RWPE2 (cell line): ENCODE measurements at regions not wholly inside any gene's neighbourhood (a gene's known extent, or its start where the extent isn't known, plus 50 kb on each side); places are given as distances from the start of the nearest gene placed in this dataset.

ENCODE experiments used
- ATAC-seq: fragments of 200-7000 bp; cut with Tn5 transposase; 3 replicates; pipeline ENCODE4 v1.9.1; 2021; ENCODE audit warnings: low read depth
- DNase-seq: peaks from one replicate; pipeline ENCODE4 v3.0.0-alpha.2; 2020; ENCODE audit warnings: low spot score
- H3K27ac ChIP-seq: fragments of 450-650 bp; 2 replicates; pipeline ENCODE4 v1.5.1; 2017; ENCODE audit warnings: mild to moderate bottlenecking; ENCODE audit not compliant: poor library complexity, severe bottlenecking
- H3K27me3 ChIP-seq: fragments of 250-450 bp; sonication (Bioruptor Pico); 2 replicates; pipeline ENCODE4 v1.5.1; 2021; ENCODE audit warnings: mild to moderate bottlenecking, moderate library complexity; ENCODE audit not compliant: insufficient read depth, poor library complexity, severe bottlenecking
- H3K36me3 ChIP-seq: fragments of 250-450 bp; sonication (Bioruptor Pico); 2 replicates; pipeline ENCODE4 v1.5.1; 2020; ENCODE audit warnings: low read depth, mild to moderate bottlenecking, moderate library complexity
- H3K4me1 ChIP-seq: fragments of 250-450 bp; sonication (Bioruptor Pico); 2 replicates; pipeline ENCODE4 v1.5.1; 2021; ENCODE audit warnings: mild to moderate bottlenecking, moderate library complexity; ENCODE audit not compliant: insufficient read depth, poor library complexity, severe bottlenecking
- H3K4me3 ChIP-seq: fragments of 250-450 bp; sonication (Bioruptor Pico); 2 replicates; pipeline ENCODE4 v1.5.1; 2021; ENCODE audit warnings: mild to moderate bottlenecking, moderate library complexity; ENCODE audit not compliant: severe bottlenecking
- H3K9me3 ChIP-seq: fragments of 250-450 bp; sonication (Bioruptor Pico); 2 replicates; pipeline ENCODE4 v1.5.1; 2021; ENCODE audit warnings: mild to moderate bottlenecking, moderate library complexity; ENCODE audit not compliant: severe bottlenecking
- TF ChIP-seq, protein P1 (sequence below): fragments of 450-650 bp; IDR thresholded peaks from one replicate; pipeline ENCODE4 v1.5.1; 2017; ENCODE audit warnings: mild to moderate bottlenecking, moderate library complexity; ENCODE audit not compliant: poor library complexity, severe bottlenecking

DNA sequence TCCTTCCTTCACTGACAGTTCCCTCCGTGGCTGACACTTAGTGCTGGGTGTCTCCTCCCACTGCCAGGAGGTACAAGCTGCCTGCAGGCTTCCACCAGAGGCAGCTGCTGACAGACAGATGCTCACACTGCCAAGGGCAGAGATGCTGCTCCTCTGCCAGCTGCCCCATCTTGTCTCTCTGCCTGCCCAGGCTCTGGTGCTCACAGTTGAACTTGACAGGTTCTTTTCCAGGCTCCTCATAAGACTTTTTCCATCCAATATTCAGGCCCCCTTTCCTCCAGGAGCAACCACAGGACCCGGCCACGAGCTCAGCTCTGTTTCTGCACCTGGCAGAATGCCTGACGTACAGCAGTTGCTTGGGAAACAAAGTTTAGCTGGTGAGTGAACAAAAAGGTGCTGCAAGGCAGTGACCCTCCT lies 79.8 kb downstream of the PSMB1 start:
- H3K9me3 ChIP-seq = no peaks in the 10 kb centered on the region
- H3K27me3 ChIP-seq = no peaks in the 10 kb centered on the region
- TF ChIP-seq, protein P1, sequence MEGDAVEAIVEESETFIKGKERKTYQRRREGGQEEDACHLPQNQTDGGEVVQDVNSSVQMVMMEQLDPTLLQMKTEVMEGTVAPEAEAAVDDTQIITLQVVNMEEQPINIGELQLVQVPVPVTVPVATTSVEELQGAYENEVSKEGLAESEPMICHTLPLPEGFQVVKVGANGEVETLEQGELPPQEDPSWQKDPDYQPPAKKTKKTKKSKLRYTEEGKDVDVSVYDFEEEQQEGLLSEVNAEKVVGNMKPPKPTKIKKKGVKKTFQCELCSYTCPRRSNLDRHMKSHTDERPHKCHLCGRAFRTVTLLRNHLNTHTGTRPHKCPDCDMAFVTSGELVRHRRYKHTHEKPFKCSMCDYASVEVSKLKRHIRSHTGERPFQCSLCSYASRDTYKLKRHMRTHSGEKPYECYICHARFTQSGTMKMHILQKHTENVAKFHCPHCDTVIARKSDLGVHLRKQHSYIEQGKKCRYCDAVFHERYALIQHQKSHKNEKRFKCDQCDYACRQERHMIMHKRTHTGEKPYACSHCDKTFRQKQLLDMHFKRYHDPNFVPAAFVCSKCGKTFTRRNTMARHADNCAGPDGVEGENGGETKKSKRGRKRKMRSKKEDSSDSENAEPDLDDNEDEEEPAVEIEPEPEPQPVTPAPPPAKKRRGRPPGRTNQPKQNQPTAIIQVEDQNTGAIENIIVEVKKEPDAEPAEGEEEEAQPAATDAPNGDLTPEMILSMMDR = no peak
- H3K4me1 ChIP-seq = no peaks in the 10 kb centered on the region
- H3K4me3 ChIP-seq = no peak overlapping the region
- no peak for DNase-seq
- no peak overlapping the region for H3K27ac ChIP-seq
- ATAC-seq = no peak
- no peaks in the 10 kb centered on the region for H3K36me3 ChIP-seq

DNA sequence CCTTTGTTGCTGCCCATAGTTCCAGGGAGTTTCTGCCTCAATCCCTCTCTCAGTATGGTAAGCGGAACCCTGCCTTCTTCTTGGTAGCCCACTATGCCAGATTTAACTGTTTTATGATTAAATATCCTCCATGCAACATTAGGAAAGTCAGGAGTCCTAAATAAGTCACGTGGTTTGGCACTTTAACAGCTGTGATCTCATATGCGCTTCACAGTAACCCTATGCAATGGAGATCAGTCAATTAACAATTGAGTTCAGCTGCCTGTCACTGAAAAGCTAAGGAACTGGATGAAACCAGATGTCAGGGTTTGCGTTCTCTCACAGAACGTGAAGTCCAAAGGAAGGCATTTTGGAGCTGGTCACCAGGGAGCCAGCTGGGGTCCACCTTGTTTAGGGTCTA lies 81.6 kb downstream of the PSMB1 start:
- no peak for DNase-seq

DNA sequence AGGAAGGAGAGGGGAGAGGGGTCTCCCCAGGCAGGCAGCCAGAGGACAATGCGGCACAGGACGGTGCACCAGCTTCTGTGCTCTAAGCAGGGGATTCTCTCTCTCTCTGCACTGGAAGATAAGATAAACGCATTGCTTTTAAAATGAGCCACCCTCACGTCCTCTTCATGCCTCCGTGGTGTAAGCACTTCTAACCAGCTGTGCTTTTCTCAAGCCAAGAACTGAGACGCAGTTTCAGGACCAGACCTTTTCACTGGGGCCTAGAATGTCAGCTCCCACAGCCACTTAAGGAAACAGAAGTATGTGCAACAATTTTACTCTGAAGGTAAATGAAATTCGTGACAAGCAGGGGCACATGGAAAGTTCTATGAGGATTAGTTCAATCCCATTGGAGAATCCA lies 82.4 kb downstream of the PSMB1 start:
- Histone ChIP-seq H3K27me3 (no peaks in the 10 kb centered on the region), H3K27ac (no peak overlapping the region), H3K4me1 (no peaks in the 10 kb centered on the region), H3K36me3 (no peaks in the 10 kb centered on the region), H3K4me3 (no peak overlapping the region), H3K9me3 (no peaks in the 10 kb centered on the region)
- DNase-seq = no peak
- TF ChIP-seq, protein P1 = no peak
- no peak for ATAC-seq

More for the DNA sequence above, 81.6 kb downstream of the PSMB1 start:
- Histone ChIP-seq H3K27ac (no peak overlapping the region), H3K36me3 (no peaks in the 10 kb centered on the region), H3K4me1 (no peaks in the 10 kb centered on the region), H3K27me3 (no peaks in the 10 kb centered on the region), H3K4me3 (no peak overlapping the region), H3K9me3 (no peaks in the 10 kb centered on the region)
- TF ChIP-seq, protein P1 = no peak
- ATAC-seq = no peak

DNA sequence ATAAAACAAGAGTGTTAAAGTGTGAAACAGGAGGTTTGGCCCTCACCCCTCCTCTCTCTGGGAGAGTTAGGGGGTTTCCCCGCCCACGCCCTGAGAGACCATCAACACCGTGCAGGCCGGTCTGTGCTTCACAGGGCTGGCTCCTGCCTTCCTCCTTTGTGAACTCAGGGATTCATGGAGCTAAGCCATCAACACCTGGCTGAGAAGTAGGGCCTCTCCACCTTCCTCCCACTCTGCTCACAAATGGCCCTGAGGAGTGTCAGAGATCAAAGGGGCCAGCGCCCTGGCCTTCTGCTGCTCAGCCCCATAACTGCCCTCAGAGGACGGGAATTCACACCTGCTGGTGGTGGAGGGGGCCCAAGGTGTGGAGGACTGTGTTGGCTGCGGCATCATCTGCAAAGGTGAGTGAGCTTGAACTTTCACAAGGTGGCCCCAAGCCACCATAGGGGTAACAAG lies 88.6 kb downstream of the PSMB1 start:
- Histone ChIP-seq H3K36me3 (no peaks in the 10 kb centered on the region), H3K27me3 (no peaks in the 10 kb centered on the region), H3K9me3 (no peaks in the 10 kb centered on the region), H3K27ac (no peak overlapping the region), H3K4me3 (no peak overlapping the region), H3K4me1 (no peaks in the 10 kb centered on the region)
- DNase-seq = no peak
- no peak for ATAC-seq
- TF ChIP-seq, protein P1 = no peak

DNA sequence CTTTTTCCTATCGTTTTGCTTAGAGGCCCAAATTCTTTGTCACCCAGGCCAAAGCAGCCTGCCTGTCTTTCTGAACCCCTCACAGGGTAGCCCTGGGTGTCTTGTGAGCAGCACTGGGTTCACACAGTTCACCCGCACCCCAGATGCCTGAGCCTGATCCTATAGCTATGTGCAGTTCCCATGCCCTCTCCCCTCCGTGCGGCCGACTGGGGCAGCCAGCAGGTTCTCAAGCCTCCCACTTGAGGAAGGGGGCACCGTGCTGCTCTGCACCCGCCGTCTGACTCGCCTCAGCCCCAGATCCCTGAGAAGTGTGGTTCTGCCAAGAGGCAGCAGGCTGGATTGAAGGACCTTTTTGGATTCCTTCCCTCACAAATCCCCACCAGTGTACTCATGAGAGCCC lies 89.0 kb downstream of the PSMB1 start:
- DNase-seq (no peak), ATAC-seq (no peak)
- no peaks in the 10 kb centered on the region for H3K27me3 ChIP-seq
- no peaks in the 10 kb centered on the region for H3K36me3 ChIP-seq
- no peaks in the 10 kb centered on the region for H3K9me3 ChIP-seq
- TF ChIP-seq, protein P1 = no peak
- H3K27ac ChIP-seq = no peak overlapping the region
- H3K4me3 ChIP-seq = no peak overlapping the region
- H3K4me1 ChIP-seq = no peaks in the 10 kb centered on the region
